ENCODE measurements at regions not wholly inside any gene's neighbourhood (a gene's known extent, or its start where the extent isn't known, plus 50 kb on each side); places are given as distances from the start of the nearest gene placed in this dataset.
A peak's percentile ranks its signal among the peaks of the same experiment; 100 is the strongest.
"Not testable (repeated sequence)": the region's sequence is repeated elsewhere in the genome, so short reads cannot be mapped to it uniquely, and the experiment has no call there.

DNA sequence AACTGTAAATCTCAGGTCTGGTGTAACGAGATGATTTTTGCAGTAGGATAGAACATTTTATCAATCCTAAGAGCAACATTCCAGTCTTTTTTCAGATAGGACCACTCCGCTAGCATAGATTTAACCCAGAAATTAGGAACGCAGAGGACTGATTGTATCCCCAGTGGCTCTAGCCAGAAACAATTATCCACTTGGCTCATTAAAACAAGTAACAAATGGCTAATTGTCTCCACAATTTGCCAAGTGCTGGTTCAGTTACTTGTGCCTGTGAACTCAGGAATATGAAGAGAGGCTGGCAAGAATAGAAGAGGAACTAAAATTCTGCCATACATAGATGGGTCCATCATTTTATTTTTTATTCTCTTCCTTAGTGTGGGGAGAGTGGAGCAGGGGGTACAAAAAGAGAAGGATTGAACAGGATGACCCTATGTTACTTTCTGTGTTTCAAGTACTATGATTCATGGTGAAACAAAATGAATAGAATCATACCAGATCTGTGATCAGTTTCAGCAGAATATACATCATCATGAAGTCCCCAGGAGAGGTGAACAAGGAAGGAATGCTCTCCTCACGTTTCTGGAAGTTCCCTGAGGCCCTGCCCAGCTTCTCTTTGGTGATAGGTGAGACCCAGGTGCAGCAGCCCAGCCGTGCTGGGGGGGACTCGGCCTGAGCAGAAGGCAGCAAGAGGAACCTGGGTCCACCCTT, 121.6 kb downstream of the ARL4C start:
- DNase-seq (ENCODE audit: low read depth in 2 of 2, low spot score in 1 of 2): no peak

DNA sequence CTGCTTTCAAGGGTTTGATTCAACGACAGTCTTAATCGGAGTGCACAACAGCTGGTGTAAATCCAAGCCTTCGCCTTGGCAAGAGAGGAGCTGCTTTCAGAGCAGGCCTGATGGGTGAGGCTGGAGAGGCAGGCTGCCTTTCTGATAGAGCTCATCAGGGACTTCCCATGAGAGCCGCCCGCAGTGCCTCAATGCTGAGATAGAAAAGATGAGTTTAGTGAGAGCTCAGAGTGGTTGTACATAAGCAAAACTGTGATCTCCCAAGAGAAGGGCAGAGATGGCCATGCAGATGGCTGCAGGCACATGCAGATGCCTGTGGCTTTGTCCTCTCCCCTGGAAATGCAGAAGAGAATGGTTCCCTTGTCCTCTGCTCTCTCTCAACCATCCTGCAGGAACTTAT, 122.1 kb downstream of the ARL4C start:
- DNase-seq (ENCODE audit: low read depth in 2 of 2, low spot score in 1 of 2): no peak

DNA sequence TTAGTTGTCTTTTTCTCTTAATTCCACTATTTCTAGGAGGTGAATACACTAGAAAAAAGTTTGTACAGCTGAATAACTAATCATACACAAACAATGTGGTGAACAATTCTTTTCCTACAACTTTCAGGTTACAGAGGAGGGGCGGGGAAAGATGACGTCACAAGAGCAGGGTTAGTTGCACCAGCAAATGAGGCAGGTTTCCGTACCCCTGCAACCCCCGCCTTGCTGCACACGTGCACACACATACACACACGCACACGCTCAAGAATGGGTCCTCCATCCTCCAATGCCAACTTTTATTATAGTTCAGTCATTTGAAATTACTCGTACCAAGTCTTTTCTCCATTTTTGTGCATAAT, 122.8 kb downstream of the ARL4C start:
- DNase-seq (ENCODE audit: low read depth in 2 of 2, low spot score in 1 of 2): no peak

DNA sequence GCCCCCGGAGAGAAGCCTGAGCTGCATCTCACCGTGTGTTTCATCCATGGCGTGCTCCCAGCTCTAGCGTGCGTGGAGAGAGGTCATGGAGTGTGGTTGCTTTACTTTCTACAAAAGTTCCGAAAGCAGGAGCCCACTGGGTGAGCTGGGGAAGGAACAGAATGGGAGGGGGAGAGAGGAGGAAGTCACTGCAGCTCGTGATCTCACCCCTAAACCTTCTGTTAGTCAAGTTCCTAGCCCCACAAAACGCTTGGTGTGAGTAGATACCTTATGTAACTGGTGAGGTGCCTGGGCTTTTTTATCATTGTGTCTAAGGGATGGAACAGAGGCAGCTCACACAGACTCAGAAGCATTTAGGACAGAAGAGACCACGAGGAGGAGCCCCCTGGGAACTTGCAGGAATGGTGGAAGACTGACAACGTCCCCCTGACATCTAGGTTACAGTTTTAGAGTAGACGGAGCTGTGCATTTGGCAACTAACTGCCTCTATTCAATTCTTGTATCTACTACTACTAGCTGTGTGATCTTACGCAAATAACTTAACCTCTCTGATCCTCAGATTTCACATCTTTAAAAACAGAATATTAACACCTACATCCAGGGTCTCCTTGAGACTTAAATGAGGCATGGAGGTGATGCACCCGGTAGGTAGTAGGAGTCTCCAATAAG, 123.3 kb downstream of the ARL4C start:
- DNase-seq (ENCODE audit: low read depth in 2 of 2, low spot score in 1 of 2): no peak

DNA sequence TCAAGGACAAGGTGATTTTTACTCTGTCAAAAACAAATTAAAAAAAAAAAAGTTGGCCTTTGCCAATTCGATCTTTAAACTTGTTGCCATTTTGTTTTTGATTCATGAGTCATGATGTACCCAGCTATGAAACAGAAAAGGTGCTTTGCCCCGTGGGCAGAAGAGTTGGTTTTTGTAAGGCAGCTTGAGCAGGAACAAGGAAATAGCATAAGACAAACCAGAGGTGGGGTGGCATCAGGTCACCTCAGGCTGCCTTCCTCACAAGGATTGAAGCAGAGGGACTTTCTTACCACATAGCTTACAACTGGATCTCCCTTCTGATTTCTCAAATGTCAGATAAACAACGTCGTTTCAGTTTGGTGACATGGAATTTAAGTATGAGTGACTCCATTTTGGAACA, 123.8 kb downstream of the ARL4C start:
- no peak for DNase-seq (ENCODE audit: low read depth in 2 of 2, low spot score in 1 of 2)

DNA sequence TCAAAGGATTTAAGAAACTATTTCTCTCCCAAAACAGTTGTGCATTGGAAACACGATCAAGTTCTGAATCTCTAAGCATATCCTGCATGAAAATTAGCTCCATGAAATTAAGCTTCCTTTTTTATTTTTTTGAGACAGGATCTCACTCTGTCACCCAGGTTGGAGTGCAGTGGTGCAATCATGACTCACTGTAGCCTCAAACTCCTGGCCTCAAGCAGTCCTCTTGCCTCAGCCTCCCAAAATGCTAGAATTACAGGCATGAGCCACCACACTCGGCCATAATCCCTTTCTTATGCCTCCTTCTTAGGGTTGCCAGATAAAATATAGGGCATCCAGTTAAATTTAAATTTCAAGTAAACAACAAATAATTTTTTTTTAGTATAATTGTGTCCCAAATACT, 124.4 kb downstream of the ARL4C start:
- DNase-seq (ENCODE audit: low read depth in 2 of 2, low spot score in 1 of 2): no peak

DNA sequence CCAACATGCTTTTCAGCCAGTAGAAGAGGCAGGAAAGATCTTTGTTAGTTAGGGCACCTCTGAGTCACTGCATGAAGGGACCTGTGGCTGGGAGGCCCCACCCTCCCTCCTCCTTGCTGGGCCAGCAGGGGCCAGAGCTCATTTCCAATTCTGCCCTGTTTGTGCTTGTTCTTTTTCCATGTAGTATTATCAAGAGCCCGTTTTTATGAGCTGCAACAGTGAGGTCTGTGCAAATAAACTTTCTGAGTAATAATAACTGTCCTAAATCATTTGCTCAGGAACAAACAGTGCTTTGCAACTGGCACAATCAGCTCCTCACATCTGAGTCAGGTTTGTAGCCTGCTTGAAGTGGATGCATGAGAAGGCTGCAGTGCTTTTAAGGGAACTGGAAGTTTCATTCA, 128.0 kb downstream of the ARL4C start:
- DNase-seq (ENCODE audit: low read depth in 2 of 2, low spot score in 1 of 2): peak in 1 of 2 donors; percentile 27

DNA sequence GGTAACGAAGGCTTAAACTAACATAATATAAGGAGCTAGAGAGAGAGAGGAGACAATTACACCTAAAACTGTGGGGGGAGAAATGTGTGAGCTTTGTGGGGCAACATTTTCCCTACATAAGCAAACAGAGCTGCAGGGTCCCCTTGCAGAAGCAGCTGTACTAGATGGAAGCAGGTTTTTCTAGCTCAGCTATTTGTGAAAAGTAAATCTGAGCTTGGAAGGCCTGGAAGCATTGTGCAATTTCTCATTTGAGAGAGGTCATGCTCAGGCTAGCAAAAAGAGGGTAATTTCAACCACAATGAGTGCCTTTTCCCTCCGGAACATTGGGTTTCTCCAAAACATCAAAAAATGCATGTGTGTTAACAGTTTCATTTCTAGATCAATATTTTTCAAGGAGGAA, 130.0 kb downstream of the ARL4C start:
- DNase-seq (ENCODE audit: low read depth in 2 of 2, low spot score in 1 of 2): no peak

DNA sequence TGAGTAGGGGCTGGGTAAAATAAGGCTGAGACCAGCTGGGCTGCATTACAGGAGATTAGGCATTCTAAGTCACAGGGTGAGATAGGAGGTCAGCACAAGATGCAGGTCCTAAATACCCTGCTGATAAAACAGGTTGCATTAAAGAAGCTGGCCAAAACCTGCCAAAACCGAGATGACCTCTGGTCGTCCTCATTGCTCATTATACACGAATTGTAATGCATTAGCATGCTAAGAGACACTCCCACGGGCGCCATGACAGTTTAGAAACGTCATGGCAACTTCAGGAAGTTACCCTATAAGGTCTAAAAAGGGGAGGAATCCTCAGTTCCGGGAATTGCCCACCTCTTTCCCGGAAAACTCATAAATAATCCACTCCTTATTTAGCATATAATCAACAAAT, 132.2 kb downstream of the ARL4C start:
- no peak for DNase-seq (ENCODE audit: low read depth in 2 of 2, low spot score in 1 of 2)

DNA sequence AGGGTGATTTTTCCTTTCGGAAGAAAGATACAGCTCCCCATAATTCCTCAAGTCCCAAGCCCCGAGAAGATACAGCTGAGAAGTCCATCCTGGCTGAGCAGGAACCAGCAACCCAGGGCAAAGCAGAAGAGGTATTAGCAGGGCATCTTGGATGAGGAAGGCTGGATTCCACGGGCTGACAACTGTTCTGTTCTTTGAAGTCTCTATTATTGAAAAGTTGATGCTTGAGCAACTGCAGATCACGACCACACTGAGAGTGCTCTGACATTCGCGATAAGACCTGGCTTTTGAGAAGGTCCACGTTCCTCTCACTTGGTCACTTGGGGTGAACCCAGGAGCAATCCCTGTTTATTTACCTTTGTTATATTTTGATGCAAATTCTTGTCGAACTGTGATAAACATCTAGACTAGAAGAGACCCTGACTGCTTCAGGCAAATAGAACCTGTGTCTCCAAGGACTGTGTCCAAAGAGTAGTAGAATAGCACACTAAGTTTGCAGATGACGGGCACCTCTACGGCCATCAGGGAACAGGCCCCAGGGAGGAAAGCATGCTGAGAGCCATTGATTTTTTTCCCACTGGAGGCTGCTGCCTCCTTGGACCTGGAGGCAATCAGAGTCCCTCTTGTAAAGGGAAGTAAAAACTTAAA, 133.1 kb downstream of the ARL4C start:
- DNase-seq (ENCODE audit: low read depth in 2 of 2, low spot score in 1 of 2): no peak

DNA sequence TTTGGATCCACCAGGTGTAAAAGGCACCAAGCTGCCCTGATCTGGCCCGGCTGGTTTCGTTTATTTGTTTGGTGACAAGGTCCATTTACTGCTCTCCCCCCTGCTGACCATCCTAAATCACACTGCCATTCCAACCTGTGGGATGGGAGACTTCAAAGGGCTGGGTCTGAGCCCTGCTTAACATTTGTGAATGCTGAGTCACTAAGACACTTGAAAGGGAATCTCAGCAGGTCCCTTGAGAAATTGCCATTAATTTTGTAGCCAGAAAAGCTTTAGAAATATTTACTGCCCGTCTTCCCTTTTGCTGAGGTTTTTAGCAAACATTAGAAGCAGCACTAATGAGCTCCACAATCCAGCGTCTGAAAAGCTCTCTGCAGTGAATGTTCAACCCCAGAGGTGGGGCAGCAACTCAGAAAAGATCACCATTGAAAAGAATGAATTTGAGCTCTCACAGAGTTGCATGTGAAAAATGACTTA, 133.8 kb downstream of the ARL4C start:
- no peak for DNase-seq (ENCODE audit: low read depth in 2 of 2, low spot score in 1 of 2)

DNA sequence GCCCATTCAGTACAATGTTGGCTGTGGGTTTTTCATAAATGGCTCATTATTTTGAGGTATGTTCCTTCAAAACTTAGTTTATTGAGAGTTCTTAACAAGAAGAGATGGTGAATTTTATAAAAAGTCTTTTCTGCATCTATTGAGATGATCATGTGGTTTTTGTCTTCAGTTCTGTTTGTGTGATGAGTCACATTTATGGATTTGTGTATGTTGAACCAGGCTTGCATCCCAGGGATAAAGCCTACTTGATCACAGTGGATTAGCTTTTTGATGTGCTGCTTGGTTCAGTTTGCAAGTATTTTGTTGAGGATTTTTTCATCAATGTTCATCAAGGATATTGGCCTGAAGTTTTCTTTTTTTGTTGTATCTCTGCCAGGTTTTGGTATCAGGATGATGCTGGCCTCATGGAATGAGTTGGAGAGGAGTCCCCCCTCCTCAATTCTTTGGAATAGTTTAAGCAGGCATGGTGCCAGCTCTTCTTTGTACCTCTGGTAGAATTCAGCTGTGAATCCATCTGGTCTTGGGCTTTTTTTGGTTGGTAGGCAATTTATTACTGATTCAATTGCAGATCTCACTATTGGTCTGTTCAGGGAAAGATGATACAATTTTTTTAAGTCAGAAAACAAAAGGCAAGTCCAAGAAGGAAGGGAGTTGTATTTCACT, 136.4 kb downstream of the ARL4C start:
- not testable (repeated sequence) for DNase-seq (ENCODE audit: low read depth in 2 of 2, low spot score in 1 of 2)

DNA sequence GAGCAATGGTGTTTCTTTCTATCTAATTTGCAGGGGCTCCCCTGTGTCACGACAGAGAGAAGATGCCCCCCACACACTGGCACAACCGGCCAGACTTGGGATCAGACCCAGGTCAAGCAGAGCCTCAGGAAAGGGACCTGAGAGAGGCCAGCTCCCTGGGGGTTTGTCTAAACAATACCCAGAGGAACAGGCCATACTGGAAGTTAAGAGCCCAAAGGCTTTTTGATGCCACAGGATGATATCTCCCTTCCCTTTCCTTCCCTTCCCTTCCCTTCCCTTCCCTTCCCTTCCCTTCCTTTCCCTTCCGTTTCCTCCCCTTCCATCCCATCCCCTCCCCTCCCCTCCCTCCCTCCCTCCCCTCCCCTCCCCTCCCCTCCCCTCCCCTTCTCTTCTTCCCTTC, 139.2 kb downstream of the ARL4C start:
- no peak for DNase-seq (ENCODE audit: low read depth in 2 of 2, low spot score in 1 of 2)

DNA sequence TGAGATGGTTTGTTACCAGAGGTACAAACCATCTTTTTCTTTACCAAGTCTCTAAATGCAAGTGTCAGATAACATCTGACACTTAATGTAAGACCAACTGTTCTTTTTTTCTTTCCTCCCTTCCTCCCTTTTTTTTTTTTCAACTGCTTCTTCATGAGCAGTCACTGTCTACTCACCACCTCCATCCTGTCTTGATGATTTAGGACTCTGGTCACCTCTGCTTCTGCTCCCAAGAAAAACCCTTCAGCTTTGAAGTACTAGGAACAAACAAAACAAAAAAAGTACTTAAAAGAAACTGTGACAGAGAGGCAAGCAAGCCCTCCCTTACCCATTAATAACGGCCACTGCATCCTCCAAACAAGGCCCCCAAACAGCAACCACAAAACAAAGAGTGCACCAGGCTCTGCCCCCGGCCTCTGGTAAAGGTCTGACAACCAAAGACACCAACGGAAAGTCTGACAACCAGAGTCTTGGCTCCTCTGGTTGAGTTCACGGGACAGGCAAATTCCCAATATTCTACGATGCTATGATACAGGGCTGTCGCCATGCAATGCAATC, 141.0 kb downstream of the ARL4C start:
- DNase-seq (ENCODE audit: low read depth in 2 of 2, low spot score in 1 of 2): no peak

DNA sequence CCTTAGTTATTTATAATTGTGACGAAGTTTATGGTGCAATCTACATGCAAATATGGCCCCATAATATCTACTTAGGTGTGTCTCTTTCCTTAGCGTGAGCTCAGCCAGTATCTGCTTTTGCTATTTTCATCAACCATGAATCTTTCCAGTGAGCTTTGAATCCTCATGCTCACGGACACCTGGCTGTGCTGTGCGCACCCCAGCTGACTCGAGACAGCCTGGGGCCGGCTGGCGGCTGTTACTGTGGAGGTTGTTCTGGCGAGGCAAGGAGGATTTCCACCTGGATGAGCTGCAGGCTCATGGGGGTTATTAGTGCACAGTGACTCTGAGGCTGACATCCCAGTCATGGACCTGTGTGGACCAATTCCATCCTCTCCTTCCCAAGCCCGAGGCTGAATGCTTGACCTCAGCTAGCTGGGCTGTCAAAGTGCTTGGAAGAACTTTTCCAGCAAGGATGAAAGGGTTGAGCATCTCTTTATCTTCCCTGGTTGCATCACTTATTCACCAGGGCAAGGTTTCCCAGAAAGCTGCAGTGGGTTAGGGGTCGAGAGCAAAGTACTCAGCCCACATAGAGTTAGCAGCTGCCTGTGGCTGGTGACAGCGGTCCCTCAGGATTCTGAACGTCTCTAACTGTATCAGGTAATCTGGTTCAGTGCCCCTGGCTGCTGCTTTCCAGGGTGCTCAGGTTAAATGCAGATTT, 141.7 kb downstream of the ARL4C start:
- DNase-seq (ENCODE audit: low read depth in 2 of 2, low spot score in 1 of 2): no peak

DNA sequence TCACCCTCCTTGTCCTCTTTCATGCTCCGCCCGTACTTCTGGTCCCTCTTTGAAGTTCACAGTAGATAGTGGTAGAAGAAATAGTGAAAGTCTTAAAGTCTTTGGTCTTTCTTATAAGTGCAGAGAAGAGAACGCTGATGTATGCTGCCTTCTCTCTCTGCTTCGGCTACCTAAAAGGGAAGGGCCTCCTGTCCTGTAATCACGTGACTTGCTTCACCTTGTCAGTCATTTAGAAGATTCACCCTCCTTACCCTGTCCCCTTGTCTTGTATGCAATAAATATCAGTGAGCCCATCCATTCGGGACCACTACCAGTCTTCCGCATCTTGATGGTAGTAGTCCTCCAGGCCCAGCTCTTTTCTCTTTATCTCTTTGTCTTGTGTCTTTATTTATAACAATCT, 144.6 kb downstream of the ARL4C start:
- no peak for DNase-seq (ENCODE audit: low read depth in 2 of 2, low spot score in 1 of 2)

DNA sequence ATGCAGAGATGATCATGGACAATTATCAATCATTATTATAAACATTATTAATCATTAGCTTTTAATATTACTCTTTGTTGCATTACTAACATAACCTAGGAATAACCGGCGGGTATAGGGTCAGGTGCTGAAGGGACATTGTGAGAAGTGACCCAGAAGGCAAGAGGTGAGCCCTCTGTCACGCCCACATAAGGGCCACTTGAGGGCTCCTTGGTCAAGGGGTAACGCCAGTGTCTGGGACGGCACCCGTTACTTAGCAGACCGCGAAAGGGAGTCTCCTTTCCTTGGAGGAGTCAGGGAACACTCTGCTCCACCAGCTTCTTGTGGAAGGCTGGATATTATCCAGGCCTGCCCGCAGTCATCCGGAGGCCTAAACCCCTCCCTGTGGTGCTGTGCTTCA, 145.0 kb downstream of the ARL4C start:
- not testable (repeated sequence) for DNase-seq (ENCODE audit: low read depth in 2 of 2, low spot score in 1 of 2)

DNA sequence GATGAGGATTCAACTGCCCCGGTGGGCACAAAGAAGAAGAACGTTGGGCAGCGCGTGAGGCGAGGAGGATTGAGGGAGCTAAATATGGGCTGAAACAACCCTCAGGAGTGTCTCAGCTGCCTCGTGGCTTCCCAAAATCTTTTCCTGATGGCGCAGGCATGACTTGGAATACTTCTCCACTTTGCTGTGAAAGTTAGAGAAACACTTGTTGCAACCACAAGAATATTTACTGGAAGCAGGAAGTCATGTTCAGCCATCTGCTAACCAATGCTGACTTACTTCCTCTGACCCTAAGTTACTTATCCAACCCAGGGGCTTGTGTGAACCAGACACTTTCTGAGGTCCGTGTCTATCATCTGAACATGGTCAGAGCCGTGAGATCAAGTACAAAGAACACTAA, 148.8 kb downstream of the ARL4C start:
- no peak for DNase-seq (ENCODE audit: low read depth in 2 of 2, low spot score in 1 of 2)

DNA sequence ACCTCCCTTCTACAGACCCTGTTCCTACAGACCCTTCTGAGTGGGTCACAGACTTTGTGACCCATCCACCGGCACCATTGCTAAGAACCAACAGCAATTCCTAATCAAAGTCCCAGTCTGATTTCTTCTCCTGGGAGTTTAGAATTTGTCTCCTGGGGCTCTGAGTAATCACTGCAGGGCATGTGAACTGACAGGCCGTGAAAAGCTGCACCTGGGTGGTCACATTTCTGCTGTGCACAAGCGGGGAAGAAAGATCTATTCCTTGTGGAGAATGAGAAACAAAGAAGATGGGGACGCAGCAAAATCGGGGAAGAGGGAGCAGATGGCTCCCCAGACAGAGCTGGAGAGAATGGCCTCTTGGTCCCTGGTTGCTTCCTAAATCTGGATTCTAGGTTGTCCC, 151.0 kb downstream of the ARL4C start:
- no peak for DNase-seq (ENCODE audit: low read depth in 2 of 2, low spot score in 1 of 2)

DNA sequence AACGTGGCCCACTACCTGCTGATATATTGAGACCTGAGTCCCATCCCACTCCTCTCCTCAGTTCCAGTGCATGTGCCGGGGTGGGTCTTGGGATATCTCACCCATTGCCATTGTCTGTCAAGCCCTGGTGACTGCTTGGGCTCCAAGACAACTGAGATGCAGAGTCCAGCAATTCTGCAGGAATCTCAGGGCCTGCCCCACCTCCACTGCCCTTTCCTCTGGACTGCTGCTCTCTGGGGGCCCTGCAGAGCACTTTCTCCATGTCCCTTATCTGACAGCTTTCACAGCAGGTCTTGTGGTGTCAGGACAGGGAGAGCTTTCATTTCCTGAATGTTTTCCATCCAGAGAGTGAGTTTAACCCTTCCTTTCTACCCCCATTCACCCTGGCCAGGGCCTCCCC, 152.9 kb downstream of the ARL4C start:
- DNase-seq (ENCODE audit: low read depth in 2 of 2, low spot score in 1 of 2): no peak

DNA sequence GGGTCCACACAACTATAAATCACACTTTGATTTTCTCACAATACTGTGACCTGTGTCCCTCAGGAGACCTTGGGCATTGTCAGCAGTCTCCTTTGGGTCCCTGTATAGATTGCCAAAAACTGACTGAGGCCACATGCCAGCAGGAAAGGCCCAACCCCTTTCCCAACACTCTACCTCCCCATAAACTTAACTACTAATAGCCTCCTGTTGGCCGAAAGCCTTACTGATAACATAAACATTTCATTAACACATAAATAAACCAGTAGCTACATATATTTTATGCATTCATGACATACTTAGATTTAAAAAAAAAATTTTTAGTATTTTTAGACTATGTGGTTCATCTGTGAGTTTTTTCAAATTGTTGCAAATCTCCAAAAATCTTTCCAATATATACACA, 153.5 kb downstream of the ARL4C start:
- no peak for DNase-seq (ENCODE audit: low read depth in 2 of 2, low spot score in 1 of 2)
